HS-5 (cell line): ENCODE measurements at regions not wholly inside any gene's neighbourhood (a gene's known extent, or its start where the extent isn't known, plus 50 kb on each side); places are given as distances from the start of the nearest gene placed in this dataset.

ENCODE experiments used
- DNase-seq: peaks from one replicate; pipeline ENCODE4 v3.0.0-alpha.2; 2012; ENCODE audit warnings: low read depth

GRCh38 chr14:86613126-86613525 lies 1083.2 kb downstream of the FLRT2 start:
- no peak for DNase-seq

DNA sequence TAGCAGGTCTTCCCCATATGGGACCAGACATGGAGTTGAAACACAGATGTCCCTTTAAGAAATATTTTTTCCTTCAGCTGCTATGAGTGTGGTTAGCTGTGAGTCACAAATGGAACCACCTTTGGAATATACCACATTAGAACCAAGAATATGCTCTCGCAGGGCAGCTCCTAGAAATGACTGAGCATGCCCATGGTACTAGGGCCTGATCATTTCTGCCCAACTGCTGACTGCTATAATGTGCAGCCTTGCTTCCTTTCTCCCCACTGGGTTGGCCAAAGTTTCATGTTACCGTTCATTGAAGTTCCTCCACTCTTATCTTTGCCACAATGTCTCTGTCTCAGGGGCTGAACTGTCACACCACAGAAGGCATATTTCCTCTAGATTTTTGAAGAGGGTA lies 1074.6 kb downstream of the FLRT2 start:
- no peak for DNase-seq

- DNase-seq, result no peak
Observed at GRCh38 chr14:86602263-86602662, 1072.3 kb downstream of the FLRT2 start.

- no peak for DNase-seq
Observed at GRCh38 chr14:86601813-86602212, 1071.9 kb downstream of the FLRT2 start.

- DNase-seq, result no peak
Observed at GRCh38 chr14:86597279-86597678, 1067.3 kb downstream of the FLRT2 start.

DNA sequence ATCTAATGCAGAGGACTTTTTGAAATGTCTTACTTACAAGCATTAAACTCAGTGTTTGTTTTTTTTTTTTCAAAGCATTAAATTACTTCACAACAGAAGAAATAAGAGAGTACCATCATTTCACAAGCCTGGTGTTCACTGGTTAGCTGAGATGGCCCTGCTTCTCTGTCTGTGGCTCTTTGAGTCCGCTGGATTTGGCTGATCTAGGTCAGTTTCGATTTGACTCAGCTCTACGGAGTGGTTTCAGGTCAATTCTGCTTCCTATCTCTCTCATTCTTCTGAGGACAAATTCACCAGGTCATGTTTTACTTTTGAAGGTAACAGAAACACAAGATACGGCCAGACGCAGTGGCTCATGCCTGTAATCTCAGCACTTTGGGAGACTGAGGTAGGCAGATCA lies 1066.1 kb downstream of the FLRT2 start:
- DNase-seq, result no peak

DNA sequence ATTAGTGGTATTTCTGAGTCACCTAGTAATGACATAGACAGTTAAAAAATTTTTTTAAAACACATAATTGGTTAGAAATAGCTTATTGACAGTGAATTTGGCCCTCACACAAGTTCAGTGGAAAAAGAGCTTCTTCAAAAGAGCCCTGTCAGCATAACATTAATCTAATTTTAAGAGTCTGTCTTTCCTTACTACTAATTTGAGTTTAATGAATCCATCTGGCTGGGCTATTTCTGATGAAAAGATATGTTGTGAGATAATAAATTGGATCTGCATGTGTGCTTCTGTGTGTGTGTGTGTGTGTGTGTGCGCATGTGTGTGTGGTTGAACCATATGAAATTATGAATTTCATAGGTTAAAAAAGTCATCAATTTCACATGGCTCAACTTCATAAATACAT lies 1045.2 kb downstream of the FLRT2 start:
- no peak for DNase-seq

- no peak for DNase-seq
Observed at GRCh38 chr14:86574778-86575129, 1044.8 kb downstream of the FLRT2 start.

DNA sequence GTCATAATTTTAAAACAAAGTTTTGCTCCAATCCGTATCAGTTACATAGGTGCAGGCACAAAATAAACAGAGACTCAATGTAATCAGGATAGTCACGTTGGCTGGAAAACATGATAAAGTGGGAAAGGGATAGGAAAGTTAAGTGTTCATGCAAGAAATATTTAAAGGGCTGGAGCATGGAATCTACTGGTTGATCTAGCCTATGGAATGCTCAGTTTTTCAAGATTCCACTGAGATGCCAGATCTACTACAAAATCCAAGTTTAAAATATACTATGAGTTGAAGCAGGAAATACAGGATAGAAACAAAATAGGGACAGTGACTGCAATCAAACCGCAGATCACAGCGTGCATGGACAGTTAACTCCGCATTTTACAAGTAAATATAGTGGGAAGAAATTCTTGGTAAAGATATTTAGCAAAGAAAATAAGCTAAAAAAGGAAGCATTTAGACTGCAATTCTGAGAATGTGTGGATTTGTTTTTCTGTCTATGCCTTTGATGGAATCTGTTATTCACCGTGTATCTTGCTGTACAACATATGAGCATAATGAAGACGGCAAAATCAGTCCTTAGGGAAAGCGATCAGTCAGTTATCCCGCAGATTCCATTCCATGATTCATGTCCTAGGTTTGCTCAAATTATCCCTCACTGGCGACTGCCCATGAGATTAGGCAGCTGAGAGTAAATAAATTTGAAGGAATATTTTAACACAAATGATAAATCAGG lies 1044.3 kb downstream of the FLRT2 start:
- DNase-seq, result peak; percentile 11

GRCh38 chr14:86570371-86570770 lies 1040.4 kb downstream of the FLRT2 start:
- DNase-seq, result no peak

GRCh38 chr14:86543521-86543920 lies 1013.6 kb downstream of the FLRT2 start:
- no peak for DNase-seq

- no peak for DNase-seq
Observed at GRCh38 chr14:86541972-86542371, 1012.0 kb downstream of the FLRT2 start.

DNA sequence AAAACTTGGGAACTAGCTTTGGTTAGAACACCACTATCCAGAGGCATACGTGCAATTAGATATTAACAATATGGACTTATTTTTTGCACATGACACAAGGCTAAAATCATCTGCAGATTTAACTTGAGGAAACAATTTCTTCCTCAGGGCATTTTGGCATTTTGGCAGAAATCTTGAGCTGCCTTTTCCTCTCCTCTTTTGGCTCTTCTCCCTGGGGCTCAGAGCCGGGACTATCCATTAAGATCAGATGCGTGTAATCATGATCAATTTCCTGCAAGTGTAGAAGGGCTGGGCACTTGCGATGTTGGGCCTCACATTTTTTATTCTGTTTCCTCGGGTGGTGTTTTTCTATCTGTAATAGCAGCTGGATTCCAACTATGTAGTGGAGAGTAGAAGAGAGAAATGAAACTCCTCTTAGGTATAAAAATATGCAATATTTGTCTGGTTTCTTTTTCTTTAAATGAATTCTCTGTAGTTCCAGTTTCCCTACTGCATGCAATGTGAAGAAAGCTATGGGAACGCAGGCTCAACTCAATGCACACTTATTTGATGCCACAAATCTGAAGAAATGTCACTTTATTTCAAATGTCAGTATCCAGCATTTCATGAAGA lies 1010.8 kb downstream of the FLRT2 start:
- no peak for DNase-seq

- no peak for DNase-seq
Observed at GRCh38 chr14:86539361-86540070, 1009.6 kb downstream of the FLRT2 start.

GRCh38 chr14:86533834-86534233 lies 1003.9 kb downstream of the FLRT2 start:
- DNase-seq, result no peak

GRCh38 chr14:86532219-86532618 lies 1002.3 kb downstream of the FLRT2 start:
- DNase-seq, result no peak

GRCh38 chr14:86530457-86530856 lies 1000.5 kb downstream of the FLRT2 start:
- DNase-seq, result no peak

GRCh38 chr14:86527312-86527711 lies 997.4 kb downstream of the FLRT2 start:
- no peak for DNase-seq

DNA sequence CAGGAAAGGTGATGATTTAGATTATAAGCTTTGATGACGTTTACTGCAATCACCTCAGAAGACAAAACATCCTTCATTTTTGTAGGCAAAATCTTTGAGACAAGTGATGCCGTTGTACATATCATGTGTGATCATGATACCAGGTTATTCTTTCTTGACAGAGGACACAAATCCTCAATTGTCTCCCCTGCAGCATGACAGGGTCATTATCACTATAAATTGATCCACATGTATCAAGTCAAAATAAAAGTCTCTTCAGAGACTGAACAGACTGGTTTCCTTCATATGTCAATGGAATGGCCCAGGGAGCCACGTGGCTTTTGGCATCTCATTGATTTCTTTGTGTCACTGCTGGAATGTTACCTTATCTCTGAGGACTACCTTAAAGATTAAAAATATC lies 995.7 kb downstream of the FLRT2 start:
- no peak for DNase-seq

DNA sequence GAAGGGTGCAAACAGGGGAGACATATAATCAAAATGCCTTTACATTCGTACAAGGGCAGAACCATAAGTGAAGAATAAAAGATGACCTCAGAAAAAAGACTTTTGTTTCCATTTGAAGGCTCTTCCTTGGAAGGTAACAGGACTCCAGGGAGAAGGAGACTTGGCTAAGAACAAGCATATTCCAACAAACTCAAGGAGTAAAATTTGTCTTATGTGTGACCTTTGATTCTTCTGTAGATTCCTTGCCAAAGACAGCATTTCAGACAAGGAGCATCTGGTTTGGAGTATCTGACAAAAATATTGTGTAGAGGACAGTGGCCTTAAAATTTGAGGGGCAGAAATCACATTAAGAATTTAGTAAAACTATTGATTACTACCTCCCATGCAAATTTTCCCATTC lies 991.9 kb downstream of the FLRT2 start:
- DNase-seq, result no peak

DNA sequence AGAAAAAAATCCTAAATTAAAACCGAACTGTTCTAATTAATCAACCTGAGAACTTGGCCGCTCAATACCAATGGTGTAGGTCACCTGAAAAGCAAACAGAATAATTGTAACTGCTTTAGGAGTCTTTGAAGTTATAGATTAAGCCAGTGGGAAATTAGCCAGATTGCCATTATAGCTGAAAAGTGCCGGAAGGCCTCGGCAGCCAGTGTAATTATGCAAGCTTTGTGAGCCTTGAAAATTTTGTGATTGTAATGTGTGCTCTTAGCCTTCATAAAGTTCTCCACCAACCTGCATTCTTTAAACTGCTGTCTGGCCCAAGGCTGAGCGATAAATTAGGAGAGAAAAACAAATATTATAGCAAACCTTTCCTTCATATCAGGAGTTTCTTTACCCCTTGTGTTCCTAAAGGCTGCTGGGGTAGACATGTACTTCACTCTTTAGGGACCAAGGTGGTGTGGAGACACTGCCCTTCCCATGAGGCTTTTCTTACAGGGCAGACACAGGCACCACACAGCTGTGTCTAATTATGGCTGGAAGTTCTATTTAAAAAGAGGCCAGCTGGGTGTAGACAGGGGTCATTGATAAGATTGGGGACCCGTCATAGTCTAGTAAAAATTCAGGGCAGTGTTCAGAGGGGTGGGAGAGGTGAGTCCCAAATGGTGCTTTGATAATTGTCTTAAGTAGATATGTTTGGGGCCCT lies 991.2 kb downstream of the FLRT2 start:
- DNase-seq, result no peak

DNA sequence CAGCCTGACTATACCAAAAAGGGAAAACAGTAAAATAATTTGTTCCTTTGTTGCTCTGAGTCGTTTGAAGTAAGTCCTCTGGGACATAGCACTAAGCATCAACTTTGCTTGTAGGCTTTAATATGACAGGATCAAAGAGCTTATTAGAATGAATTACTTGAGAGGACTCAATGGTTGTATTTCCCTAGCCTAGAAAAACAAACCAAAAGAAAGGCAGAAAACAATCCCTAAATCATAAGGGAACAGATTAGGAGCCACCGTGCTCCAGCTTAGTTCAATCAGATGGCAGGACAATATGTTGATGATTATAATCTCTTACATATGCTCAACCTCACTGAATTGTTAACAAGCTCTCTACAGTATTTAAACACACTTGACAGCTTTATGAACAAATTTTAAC lies 988.4 kb downstream of the FLRT2 start:
- no peak for DNase-seq

GRCh38 chr14:86515195-86515594 lies 985.3 kb downstream of the FLRT2 start:
- DNase-seq, result no peak
